Upper lobe of right lung (tissue), 1 donor: ENCODE measurements at regions not wholly inside any gene's neighbourhood (a gene's known extent, or its start where the extent isn't known, plus 50 kb on each side); places are given as distances from the start of the nearest gene placed in this dataset.

Experiments used
- ATAC-seq: fragments of 200-7000 bp; cut with Tn5 transposase; one replicate; pipeline ENCODE4 v1.9.1; 2020; ENCODE audit warnings: mild to moderate bottlenecking, moderate library complexity
- DNase-seq: peaks from one replicate; pipeline ENCODE4 v3.0.0-alpha.2; 2020
- H3K27ac ChIP-seq: fragments of 200-600 bp; one replicate; pipeline ENCODE4 v1.8.0; 2022
- H3K27me3 ChIP-seq: fragments of 200-600 bp; one replicate; pipeline ENCODE4 v1.8.0; 2022; ENCODE audit warnings: mild to moderate bottlenecking
- H3K36me3 ChIP-seq: fragments of 200-600 bp; one replicate; pipeline ENCODE4 v1.8.0; 2022
- H3K4me1 ChIP-seq: fragments of 200-600 bp; one replicate; pipeline ENCODE4 v1.8.0; 2022
- H3K4me3 ChIP-seq: fragments of 200-600 bp; one replicate; pipeline ENCODE4 v1.8.0; 2022; ENCODE audit warnings: mild to moderate bottlenecking
- H3K9me3 ChIP-seq: fragments of 200-600 bp; one replicate; pipeline ENCODE4 v1.8.0; 2022
- intact Hi-C: fragments of 100-400 bp; cut with DNase I; formaldehyde crosslinking; loops from one replicate; pipeline ENCODE4 v1.11.0; 2022
- TF ChIP-seq, protein P1 (sequence below): fragments of 200-600 bp; IDR thresholded peaks from one replicate; pipeline ENCODE4 v1.8.0; 2022; ENCODE audit warnings: antibody characterized with exemption
- donor health status: DM: no; HTN: yes; CAD: no; lungs with severe emphysema.

DNA sequence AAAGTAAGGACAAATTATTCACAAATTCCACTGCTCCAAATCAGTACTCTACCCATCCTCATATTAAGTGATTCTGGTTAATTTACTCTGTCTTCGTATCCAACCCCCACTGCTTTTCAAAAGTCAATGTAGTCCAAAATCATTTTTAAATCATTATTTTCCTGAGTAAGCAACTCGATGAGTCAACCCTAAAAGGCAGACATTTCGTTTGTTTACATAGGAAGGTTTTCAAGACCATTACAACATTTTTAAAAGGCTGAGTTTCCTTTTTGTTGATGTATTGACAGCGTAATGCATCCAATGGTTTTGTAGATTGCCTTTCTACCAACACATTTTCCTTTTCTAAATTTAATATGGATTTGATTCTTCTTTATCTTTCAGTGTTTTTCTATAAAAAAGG, 523.0 kb upstream of the ANKRD30A start:
- no peaks in the 10 kb centered on the region for H3K27me3 ChIP-seq
- TF ChIP-seq, protein P1, sequence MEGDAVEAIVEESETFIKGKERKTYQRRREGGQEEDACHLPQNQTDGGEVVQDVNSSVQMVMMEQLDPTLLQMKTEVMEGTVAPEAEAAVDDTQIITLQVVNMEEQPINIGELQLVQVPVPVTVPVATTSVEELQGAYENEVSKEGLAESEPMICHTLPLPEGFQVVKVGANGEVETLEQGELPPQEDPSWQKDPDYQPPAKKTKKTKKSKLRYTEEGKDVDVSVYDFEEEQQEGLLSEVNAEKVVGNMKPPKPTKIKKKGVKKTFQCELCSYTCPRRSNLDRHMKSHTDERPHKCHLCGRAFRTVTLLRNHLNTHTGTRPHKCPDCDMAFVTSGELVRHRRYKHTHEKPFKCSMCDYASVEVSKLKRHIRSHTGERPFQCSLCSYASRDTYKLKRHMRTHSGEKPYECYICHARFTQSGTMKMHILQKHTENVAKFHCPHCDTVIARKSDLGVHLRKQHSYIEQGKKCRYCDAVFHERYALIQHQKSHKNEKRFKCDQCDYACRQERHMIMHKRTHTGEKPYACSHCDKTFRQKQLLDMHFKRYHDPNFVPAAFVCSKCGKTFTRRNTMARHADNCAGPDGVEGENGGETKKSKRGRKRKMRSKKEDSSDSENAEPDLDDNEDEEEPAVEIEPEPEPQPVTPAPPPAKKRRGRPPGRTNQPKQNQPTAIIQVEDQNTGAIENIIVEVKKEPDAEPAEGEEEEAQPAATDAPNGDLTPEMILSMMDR: no peak
- H3K4me3 ChIP-seq: no peak overlapping the region
- H3K36me3 ChIP-seq: no peaks in the 10 kb centered on the region
- no peaks in the 10 kb centered on the region for H3K9me3 ChIP-seq
- H3K4me1 ChIP-seq: no peaks in the 10 kb centered on the region
- ATAC-seq: no peak
- no peak overlapping the region for H3K27ac ChIP-seq
- intact Hi-C loops: no loop called here
- no peak for DNase-seq

DNA sequence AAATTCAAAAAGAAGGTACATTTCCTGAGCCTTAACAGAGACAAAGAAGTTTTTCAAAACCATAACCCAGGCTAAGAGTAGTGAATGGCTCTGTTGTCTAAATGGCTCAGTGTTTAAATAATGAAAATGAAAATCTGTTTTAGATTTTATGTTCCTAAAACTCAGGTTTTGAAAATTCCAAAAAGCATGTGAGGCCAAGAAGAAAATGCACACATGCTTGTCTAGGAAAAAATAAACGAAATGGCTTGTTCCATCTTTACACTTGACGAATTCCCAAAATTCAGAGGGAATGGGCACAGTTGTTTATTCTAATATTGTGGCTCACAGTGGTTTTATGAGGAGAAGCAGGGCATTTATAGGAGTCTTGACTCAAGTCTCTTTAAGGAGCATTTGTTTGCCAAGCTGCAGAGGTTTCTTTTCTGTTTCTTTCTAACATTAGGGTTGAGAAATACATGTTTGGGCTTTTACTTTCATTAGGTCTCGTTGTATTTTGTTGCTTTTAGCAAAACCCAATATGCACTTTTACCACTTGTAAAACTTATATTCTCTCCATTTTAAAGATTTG, 527.6 kb upstream of the ANKRD30A start:
- no peaks in the 10 kb centered on the region for H3K27me3 ChIP-seq
- intact Hi-C loops: no loop called here
- no peak overlapping the region for H3K27ac ChIP-seq
- ATAC-seq (no peak), DNase-seq (no peak)
- no peaks in the 10 kb centered on the region for H3K9me3 ChIP-seq
- no peaks in the 10 kb centered on the region for H3K4me1 ChIP-seq
- TF ChIP-seq, protein P1: no peak
- no peaks in the 10 kb centered on the region for H3K36me3 ChIP-seq
- H3K4me3 ChIP-seq: no peak overlapping the region

DNA sequence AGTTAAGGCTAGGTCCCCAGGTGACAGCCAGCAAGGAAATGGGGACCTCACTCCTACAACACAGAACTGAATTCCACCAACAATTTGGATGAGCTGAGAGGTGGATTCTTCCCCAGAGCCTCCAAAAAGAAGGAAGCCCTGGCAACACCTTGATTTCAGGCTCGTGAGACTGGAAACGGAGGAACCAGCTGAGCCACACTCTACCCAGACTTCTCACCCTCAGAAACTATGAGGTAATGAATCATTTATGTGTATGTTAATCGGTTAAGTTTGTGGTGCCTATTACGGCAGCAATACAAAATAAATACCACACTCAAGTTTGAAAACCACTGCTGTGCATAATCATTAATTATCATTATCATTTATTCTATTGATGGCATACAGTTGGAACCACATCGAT, 532.4 kb upstream of the ANKRD30A start:
- no peaks in the 10 kb centered on the region for H3K4me1 ChIP-seq
- no peak overlapping the region for H3K27ac ChIP-seq
- H3K4me3 ChIP-seq: no peak overlapping the region
- no peaks in the 10 kb centered on the region for H3K36me3 ChIP-seq
- H3K9me3 ChIP-seq: no peaks in the 10 kb centered on the region
- no peaks in the 10 kb centered on the region for H3K27me3 ChIP-seq
- DNase-seq: no peak
- intact Hi-C loops: no loop called here
- TF ChIP-seq, protein P1: no peak
- ATAC-seq: no peak

DNA sequence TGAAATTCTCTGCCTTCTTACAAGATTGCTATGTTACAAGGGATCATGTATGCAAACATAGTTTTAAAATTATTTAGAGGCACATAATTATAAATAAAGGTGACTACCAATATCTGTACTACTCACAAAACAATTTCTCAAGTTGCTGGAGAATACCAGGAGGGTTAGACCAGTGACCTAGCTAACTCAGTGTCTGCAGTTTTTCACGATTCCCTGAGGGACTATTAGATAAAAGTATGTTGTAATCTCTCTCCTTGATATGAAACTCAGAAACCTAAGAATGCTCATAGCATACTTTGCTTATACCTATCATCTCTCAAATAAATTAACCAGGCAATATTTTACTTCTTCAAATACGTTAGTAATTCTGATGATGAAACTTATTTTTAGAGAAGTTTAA, 534.0 kb upstream of the ANKRD30A start:
- Histone ChIP-seq H3K4me3 (no peak overlapping the region), H3K27me3 (no peaks in the 10 kb centered on the region), H3K27ac (no peak overlapping the region), H3K36me3 (no peaks in the 10 kb centered on the region), H3K9me3 (no peaks in the 10 kb centered on the region), H3K4me1 (no peaks in the 10 kb centered on the region)
- TF ChIP-seq, protein P1: no peak
- DNase-seq (no peak), ATAC-seq (no peak)
- intact Hi-C loops: no loop called here

DNA sequence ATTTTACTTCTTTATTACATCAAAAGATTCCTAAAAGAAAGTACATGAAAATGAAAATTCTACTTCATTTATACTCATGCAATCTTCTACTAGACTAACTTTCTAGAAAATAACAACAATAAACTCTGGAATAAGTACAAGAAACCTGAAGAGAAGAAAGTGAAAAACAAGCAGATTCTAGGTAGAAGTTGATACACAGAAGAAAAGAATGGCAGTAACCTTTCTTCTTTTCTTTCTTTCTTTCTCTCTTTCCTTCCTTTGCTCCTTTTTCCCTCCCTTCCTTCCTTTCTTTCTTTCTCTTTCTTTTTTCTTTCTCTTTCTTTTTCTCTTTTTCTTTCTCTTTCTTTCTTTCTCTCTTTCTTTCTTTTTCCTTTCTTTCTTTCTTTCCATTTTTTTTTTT, 541.7 kb upstream of the ANKRD30A start:
- Histone ChIP-seq H3K9me3 (no peaks in the 10 kb centered on the region), H3K4me1 (no peaks in the 10 kb centered on the region), H3K36me3 (no peaks in the 10 kb centered on the region), H3K4me3 (no peak overlapping the region), H3K27me3 (no peaks in the 10 kb centered on the region), H3K27ac (no peak overlapping the region)
- DNase-seq (no peak), ATAC-seq (no peak)
- TF ChIP-seq, protein P1: no peak
- intact Hi-C loops: no loop called here

DNA sequence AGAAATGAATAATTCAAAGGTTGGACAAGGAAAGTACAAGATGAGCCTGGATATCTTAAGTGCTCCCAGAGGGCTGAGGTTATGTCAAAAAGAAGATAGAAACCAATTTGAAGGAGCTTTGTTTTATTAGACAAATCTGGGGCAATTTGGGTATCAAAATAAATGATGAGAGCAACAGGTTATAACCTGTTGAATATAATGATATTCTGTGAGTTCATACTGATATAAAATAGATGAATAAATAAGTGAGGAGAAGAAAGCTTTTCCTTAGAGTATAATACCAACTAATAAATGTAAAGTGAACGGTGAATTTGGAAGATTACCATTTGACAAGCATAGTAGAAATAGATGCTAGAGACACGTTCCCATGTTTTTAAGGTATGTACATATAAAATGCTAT, 544.2 kb upstream of the ANKRD30A start:
- ATAC-seq: no peak
- intact Hi-C loops: no loop called here
- TF ChIP-seq, protein P1: no peak

More for the DNA sequence above, 544.2 kb upstream of the ANKRD30A start:
- DNase-seq: no peak
- no peak overlapping the region for H3K4me3 ChIP-seq
- H3K27me3 ChIP-seq: no peaks in the 10 kb centered on the region
- no peaks in the 10 kb centered on the region for H3K4me1 ChIP-seq
- no peak overlapping the region for H3K27ac ChIP-seq
- no peaks in the 10 kb centered on the region for H3K9me3 ChIP-seq
- H3K36me3 ChIP-seq: no peaks in the 10 kb centered on the region
